ENCODE measurements at regions not wholly inside any gene's neighbourhood (a gene's known extent, or its start where the extent isn't known, plus 50 kb on each side); places are given as distances from the start of the nearest gene placed in this dataset.

DNA sequence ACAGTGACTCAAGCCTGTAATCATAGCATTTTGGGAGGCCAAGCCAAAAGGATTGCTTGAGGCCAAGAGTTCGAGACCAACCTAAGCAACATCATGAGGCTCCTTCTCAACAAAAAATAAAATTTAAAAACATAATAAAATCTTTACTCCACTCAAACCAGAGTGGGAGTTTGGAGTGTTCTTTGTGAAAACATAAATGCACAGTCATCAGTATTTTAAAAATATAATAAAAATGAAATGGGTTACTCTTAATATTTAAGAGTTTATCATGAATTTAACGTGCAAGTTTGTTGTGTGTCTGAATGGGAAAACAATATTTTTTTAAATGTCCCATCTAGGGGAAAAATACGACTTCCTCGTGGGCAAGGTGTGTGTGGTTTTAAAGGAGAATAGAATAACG is 78.6 kb upstream of the STARD13 start:
- Mint-ChIP-seq H3K4me1 (peaks cover 7% of the 10 kb centered on the region), H3K27ac (no peak overlapping the region), H3K36me3 (no peaks in the 10 kb centered on the region), H3K9me3 (peaks cover 5% of the 10 kb centered on the region), H3K27me3 (peaks cover 3% of the 10 kb centered on the region), H3K4me3 (no peak overlapping the region)

GRCh38 chr13:33366469-33367062 is 81.0 kb upstream of the STARD13 start:
- Mint-ChIP-seq H3K4me3 (no peak overlapping the region), H3K4me1 (peaks cover 7% of the 10 kb centered on the region), H3K9me3 (no peaks in the 10 kb centered on the region), H3K27me3 (peaks cover 5% of the 10 kb centered on the region), H3K27ac (no peak overlapping the region), H3K36me3 (no peaks in the 10 kb centered on the region)

GRCh38 chr13:33367171-33367895 is 81.8 kb upstream of the STARD13 start:
- Mint-ChIP-seq H3K27ac (no peak overlapping the region), H3K4me1 (peaks cover 7% of the 10 kb centered on the region), H3K36me3 (no peaks in the 10 kb centered on the region), H3K9me3 (no peaks in the 10 kb centered on the region), H3K27me3 (peaks cover 7% of the 10 kb centered on the region), H3K4me3 (no peak overlapping the region)

DNA sequence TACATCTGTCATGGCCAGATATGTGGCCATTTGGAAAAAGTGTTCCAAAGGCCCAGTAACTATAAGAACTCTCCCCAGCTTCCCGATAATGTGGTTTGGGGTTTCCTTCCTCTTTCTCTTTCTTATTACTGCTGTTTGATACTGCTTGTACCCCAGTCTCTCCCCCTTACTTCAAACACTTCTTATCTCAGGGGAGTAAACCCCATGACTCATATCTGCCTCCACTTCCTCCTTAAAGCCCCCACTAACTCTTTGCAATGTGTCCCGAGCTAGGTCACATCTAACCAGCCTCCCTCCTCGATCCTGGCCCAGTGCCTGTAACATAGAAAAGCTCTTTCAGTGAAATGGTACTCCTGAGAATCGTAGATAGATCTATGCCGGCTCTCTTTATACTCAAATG is 82.4 kb upstream of the STARD13 start:
- H3K9me3 Mint-ChIP-seq, result no peaks in the 10 kb centered on the region
- H3K4me1 Mint-ChIP-seq, result peaks cover 7% of the 10 kb centered on the region
- no peaks in the 10 kb centered on the region for H3K36me3 Mint-ChIP-seq
- no peak overlapping the region for H3K27ac Mint-ChIP-seq
- no peak overlapping the region for H3K4me3 Mint-ChIP-seq
- H3K27me3 Mint-ChIP-seq, result peaks cover 7% of the 10 kb centered on the region

- Mint-ChIP-seq H3K27me3 (peaks cover 7% of the 10 kb centered on the region), H3K9me3 (no peaks in the 10 kb centered on the region), H3K36me3 (no peaks in the 10 kb centered on the region), H3K4me1 (peaks cover 7% of the 10 kb centered on the region), H3K4me3 (no peak overlapping the region), H3K27ac (no peak overlapping the region)
Observed at GRCh38 chr13:33369073-33369472, 83.5 kb upstream of the STARD13 start.

- Mint-ChIP-seq H3K4me3 (no peak overlapping the region), H3K4me1 (peaks cover 7% of the 10 kb centered on the region), H3K27ac (no peak overlapping the region), H3K27me3 (peaks cover 6% of the 10 kb centered on the region), H3K36me3 (no peaks in the 10 kb centered on the region), H3K9me3 (no peaks in the 10 kb centered on the region)
Observed at GRCh38 chr13:33372251-33372919, 86.8 kb upstream of the STARD13 start.

DNA sequence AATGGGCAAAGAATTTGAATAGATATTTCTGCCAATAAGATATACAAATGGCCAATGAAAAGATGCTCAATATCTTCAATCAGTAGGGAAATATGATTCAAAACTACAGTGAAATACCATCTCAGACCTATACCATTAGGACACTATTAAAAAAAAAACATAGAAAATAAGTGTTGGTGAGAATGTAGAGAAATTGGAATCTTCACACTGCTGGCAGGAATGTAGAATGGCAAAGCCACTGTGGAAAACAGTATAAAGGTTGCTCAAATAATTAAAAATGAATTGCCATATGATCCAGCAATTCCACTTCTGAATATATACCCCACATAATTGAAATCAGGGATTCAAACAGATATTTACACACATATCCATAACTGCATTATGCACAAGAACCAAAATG is 88.1 kb upstream of the STARD13 start:
- Mint-ChIP-seq H3K4me3 (no peak overlapping the region), H3K27ac (no peak overlapping the region), H3K27me3 (peaks cover 6% of the 10 kb centered on the region), H3K9me3 (no peaks in the 10 kb centered on the region), H3K36me3 (no peaks in the 10 kb centered on the region), H3K4me1 (no peaks in the 10 kb centered on the region)

DNA sequence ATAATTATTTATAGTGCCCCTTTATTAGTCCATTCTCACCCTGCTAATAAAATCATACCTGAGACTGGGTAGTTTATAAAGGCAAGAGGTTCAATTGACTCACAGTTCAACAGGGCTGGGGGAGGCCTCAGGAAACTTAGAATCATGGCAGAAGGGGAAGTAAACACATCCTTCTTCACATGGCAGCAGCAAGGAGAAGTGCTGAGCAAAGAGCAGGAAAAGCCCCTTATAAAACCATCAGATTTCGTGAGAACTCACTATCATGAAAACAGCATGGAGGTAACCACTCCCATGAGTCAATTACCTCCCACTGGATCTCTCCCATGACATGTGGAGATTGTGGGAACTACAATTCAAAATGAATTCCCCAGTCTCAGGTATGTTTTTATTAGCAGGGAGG is 89.9 kb upstream of the STARD13 start:
- no peak overlapping the region for H3K4me3 Mint-ChIP-seq

DNA sequence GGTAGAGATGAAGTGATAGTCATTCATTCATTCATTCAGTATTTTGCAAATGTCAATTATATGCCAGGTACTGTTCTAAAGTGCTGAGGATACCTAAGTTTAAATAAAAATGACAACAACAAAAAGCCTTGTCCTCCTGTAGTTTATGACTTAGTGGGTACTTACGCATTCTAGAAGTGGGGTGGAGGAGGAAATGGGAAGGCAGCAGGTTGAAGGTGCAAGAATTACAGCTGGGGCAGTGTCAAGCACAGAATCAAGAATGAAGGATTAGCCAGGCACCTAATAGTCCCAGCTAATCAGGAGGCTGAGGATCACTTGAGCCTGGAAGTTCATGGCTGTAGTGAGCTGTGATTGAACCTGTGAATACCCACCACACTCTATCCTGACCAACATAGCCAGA is 90.7 kb upstream of the STARD13 start:
- Mint-ChIP-seq H3K27me3 (peaks cover 2% of the 10 kb centered on the region), H3K9me3 (no peaks in the 10 kb centered on the region), H3K27ac (no peak overlapping the region), H3K4me3 (no peak overlapping the region), H3K4me1 (no peaks in the 10 kb centered on the region), H3K36me3 (no peaks in the 10 kb centered on the region)

More for the DNA sequence above, 89.9 kb upstream of the STARD13 start:
- H3K36me3 Mint-ChIP-seq, result no peaks in the 10 kb centered on the region
- peaks cover 6% of the 10 kb centered on the region for H3K27me3 Mint-ChIP-seq
- H3K27ac Mint-ChIP-seq, result no peak overlapping the region
- no peaks in the 10 kb centered on the region for H3K4me1 Mint-ChIP-seq
- no peaks in the 10 kb centered on the region for H3K9me3 Mint-ChIP-seq

- Mint-ChIP-seq H3K27ac (no peak overlapping the region), H3K9me3 (no peaks in the 10 kb centered on the region), H3K27me3 (no peaks in the 10 kb centered on the region), H3K4me3 (no peak overlapping the region), H3K36me3 (no peaks in the 10 kb centered on the region), H3K4me1 (no peaks in the 10 kb centered on the region)
Observed at GRCh38 chr13:33377411-33377810, 91.9 kb upstream of the STARD13 start.

DNA sequence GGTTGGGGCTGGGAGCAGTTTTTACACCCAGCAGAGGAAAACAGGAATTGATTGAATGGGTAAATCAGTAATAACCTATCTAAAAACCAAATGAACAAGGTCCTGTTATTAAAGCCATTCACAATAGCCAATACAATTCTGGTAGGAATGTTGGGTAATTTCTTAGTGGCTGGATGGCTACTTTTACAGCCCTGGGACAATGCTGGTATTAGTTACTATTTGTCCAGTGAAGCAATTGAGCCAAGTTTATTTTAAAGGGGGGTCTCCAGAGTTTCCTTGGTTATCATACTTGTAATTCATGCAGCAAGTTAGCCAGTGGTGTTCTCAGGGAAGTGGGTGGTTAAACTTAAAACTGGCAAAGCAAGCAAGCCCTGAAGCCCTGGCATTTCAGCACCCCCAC is 92.3 kb upstream of the STARD13 start:
- Mint-ChIP-seq H3K4me1 (no peaks in the 10 kb centered on the region), H3K27me3 (no peaks in the 10 kb centered on the region), H3K4me3 (no peak overlapping the region), H3K36me3 (no peaks in the 10 kb centered on the region), H3K9me3 (no peaks in the 10 kb centered on the region), H3K27ac (no peak overlapping the region)

GRCh38 chr13:33379608-33380007 is 94.1 kb upstream of the STARD13 start:
- Mint-ChIP-seq H3K4me1 (no peaks in the 10 kb centered on the region), H3K9me3 (no peaks in the 10 kb centered on the region), H3K27me3 (no peaks in the 10 kb centered on the region), H3K27ac (no peak overlapping the region), H3K4me3 (no peak overlapping the region), H3K36me3 (no peaks in the 10 kb centered on the region)

DNA sequence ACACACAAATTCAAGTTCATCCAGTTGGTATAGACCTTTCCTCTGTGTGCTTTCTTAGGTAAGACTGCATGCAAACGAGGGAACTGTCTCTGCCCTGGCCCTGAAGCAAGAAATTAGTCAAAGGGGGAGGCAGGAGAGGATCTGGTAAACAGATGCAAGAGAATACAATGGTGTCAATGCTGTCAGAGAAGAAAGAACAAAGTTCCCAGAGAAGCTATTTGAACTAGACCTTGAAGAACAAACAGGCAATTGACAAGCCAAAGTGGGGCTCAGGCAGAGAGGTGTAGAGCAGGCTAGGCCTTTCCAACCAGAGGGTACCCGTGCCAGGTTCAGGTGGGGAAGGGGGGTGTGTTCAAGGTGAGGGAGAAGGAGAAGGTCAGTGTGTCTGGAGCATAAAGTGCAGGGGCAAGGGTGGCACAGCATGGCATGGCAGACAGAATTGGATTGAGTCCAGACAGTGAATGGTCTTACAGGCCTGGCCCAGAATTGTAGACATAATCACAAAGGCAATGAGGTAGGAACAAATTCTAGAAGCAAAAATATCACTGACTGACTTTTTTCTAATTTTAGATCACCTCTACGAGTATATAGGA is 95.0 kb upstream of the STARD13 start:
- Mint-ChIP-seq H3K27ac (peak overlapping the region; percentile 36), H3K9me3 (no peaks in the 10 kb centered on the region), H3K36me3 (no peaks in the 10 kb centered on the region), H3K27me3 (no peaks in the 10 kb centered on the region), H3K4me1 (no peaks in the 10 kb centered on the region), H3K4me3 (no peak overlapping the region)

GRCh38 chr13:33381180-33381579 is 95.6 kb upstream of the STARD13 start:
- Mint-ChIP-seq H3K4me1 (no peaks in the 10 kb centered on the region), H3K4me3 (no peak overlapping the region), H3K9me3 (no peaks in the 10 kb centered on the region), H3K27me3 (no peaks in the 10 kb centered on the region), H3K27ac (no peak overlapping the region), H3K36me3 (no peaks in the 10 kb centered on the region)

DNA sequence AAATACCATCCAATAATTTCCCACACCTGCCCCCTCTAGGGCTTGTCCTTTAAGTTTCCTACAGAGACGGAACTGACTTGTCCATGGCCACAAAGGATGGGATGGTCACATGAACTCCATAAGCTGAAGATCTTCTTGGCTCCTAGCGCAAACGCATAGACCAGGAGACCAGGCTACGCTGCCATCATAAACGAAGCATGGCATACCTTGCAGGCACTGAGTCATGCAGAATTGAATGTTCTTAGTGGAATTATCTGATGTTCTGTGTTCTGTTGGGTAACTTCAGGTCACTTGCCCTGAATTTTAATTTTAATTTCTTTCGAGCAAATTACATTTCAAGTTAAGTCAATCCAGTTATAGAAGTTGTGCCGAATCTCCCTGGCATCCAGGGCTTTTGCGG is 96.4 kb upstream of the STARD13 start:
- H3K4me3 Mint-ChIP-seq, result no peak overlapping the region

More for the DNA sequence above, 96.4 kb upstream of the STARD13 start:
- Mint-ChIP-seq H3K27me3 (no peaks in the 10 kb centered on the region), H3K36me3 (no peaks in the 10 kb centered on the region), H3K27ac (no peak overlapping the region), H3K4me1 (no peaks in the 10 kb centered on the region), H3K9me3 (no peaks in the 10 kb centered on the region)
